ENCODE measurements at regions not wholly inside any gene's neighbourhood (a gene's known extent, or its start where the extent isn't known, plus 50 kb on each side); places are given as distances from the start of the nearest gene placed in this dataset.

- Mint-ChIP-seq H3K4me3 (no peak overlapping the region), H3K27me3 (no peaks in the 10 kb centered on the region), H3K27ac (no peak overlapping the region), H3K36me3 (no peaks in the 10 kb centered on the region), H3K4me1 (ENCODE audit: unreplicated experiment) (no peaks in the 10 kb centered on the region), H3K9me3 (peaks cover under 1% of the 10 kb centered on the region)
- no peak for DNase-seq (ENCODE audit: extremely low spot score, unreplicated experiment)
- TF ChIP-seq, protein P1, sequence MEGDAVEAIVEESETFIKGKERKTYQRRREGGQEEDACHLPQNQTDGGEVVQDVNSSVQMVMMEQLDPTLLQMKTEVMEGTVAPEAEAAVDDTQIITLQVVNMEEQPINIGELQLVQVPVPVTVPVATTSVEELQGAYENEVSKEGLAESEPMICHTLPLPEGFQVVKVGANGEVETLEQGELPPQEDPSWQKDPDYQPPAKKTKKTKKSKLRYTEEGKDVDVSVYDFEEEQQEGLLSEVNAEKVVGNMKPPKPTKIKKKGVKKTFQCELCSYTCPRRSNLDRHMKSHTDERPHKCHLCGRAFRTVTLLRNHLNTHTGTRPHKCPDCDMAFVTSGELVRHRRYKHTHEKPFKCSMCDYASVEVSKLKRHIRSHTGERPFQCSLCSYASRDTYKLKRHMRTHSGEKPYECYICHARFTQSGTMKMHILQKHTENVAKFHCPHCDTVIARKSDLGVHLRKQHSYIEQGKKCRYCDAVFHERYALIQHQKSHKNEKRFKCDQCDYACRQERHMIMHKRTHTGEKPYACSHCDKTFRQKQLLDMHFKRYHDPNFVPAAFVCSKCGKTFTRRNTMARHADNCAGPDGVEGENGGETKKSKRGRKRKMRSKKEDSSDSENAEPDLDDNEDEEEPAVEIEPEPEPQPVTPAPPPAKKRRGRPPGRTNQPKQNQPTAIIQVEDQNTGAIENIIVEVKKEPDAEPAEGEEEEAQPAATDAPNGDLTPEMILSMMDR (conservative IDR thresholded peaks at IDR 0.05): no peak
Measured at GRCh38 chr1:177488722-177489121, 318.0 kb downstream of the BRINP2 start.

DNA sequence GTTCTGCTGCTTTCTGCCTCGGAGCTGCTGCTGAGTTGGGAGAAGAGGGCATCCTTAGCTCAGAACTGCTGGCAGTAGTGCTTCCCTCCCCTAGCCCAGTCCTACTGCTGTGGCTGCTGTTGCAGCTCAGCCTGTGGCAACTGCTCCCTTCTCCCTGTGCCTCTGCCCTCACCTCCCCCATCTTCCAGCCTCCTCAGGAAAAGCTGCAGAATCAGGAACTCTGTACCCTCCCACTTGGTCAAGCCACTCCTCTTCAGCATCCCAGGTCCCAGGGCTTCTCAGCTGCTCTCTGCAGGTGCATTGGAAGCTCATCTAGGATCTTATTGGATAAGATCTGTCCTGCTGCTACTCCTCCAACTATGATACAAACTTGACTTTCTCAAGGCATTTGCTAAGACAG is 316.7 kb downstream of the BRINP2 start:
- no peak overlapping the region for H3K4me3 Mint-ChIP-seq
- no peaks in the 10 kb centered on the region for H3K36me3 Mint-ChIP-seq
- H3K9me3 Mint-ChIP-seq: peaks cover 4% of the 10 kb centered on the region
- no peak for DNase-seq (ENCODE audit: extremely low spot score, unreplicated experiment)
- no peak overlapping the region for H3K27ac Mint-ChIP-seq
- TF ChIP-seq, protein P1 (conservative IDR thresholded peaks at IDR 0.05): no peak
- no peaks in the 10 kb centered on the region for H3K27me3 Mint-ChIP-seq
- no peaks in the 10 kb centered on the region for H3K4me1 Mint-ChIP-seq (ENCODE audit: unreplicated experiment)

DNA sequence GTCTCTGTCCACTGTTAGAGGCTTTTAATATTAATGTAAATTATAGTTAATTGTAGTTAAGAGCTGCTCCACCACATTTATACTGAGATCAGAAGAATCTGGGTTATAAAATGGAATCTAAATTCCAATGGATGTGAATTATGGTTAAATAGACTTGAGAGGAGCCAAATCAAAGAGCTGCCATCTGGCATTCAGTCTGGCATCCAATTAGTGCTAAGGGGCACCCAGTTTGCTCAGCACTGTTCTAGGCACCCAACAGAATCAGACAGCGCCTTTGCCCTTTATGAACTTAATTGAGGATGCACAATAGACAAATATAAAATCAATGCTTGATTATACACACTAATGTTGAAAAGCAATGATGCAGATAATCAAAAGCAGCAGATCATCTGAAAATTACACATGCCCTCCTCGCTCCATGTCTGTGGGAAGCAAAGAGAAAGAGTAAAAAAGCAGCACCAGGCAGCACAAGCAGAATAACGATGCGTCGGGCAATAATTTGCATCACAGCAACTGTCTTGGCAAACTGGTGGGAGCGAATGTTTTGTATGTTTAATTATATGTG is 310.1 kb downstream of the BRINP2 start:
- Mint-ChIP-seq H3K27me3 (peaks cover 11% of the 10 kb centered on the region), H3K9me3 (peaks cover 4% of the 10 kb centered on the region), H3K4me3 (no peak overlapping the region), H3K36me3 (no peaks in the 10 kb centered on the region), H3K27ac (no peak overlapping the region), H3K4me1 (ENCODE audit: unreplicated experiment) (no peaks in the 10 kb centered on the region)
- no peak for DNase-seq (ENCODE audit: extremely low spot score, unreplicated experiment)
- TF ChIP-seq, protein P1 (conservative IDR thresholded peaks at IDR 0.05): no peak

DNA sequence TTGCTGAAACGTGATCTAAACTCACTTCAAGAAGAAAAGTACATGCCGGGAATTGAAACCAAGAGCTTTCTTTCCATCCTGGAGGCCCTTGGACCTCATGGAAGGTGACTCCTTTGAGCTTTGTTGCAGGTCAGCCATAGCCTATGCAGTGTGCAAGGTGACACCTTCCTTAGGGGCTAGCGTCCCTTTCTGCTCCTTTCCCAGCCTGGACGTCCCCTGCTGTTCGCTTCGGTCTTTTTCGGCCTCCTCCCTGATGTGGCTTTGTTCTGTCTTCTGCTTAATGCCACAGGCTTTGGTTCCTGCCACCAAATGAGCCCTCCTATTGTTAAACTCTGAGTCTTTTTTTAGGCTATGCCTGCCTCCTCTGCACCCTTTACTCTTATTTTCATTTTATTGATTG is 308.8 kb downstream of the BRINP2 start:
- Mint-ChIP-seq H3K27me3 (peaks cover 11% of the 10 kb centered on the region), H3K4me3 (no peak overlapping the region)

GRCh38 chr1:177476676-177477075 is 305.9 kb downstream of the BRINP2 start:
- no peak for DNase-seq (ENCODE audit: extremely low spot score, unreplicated experiment)
- no peak overlapping the region for H3K4me3 Mint-ChIP-seq
- H3K9me3 Mint-ChIP-seq: peaks cover 4% of the 10 kb centered on the region
- TF ChIP-seq, protein P1 (conservative IDR thresholded peaks at IDR 0.05): no peak
- no peaks in the 10 kb centered on the region for H3K36me3 Mint-ChIP-seq
- H3K27me3 Mint-ChIP-seq: peaks cover 11% of the 10 kb centered on the region
- H3K27ac Mint-ChIP-seq: no peak overlapping the region
- H3K4me1 Mint-ChIP-seq (ENCODE audit: unreplicated experiment): no peaks in the 10 kb centered on the region

More for the DNA sequence above, 308.8 kb downstream of the BRINP2 start:
- DNase-seq (ENCODE audit: extremely low spot score, unreplicated experiment): no peak
- TF ChIP-seq, protein P1 (conservative IDR thresholded peaks at IDR 0.05): no peak
- Mint-ChIP-seq H3K36me3 (no peaks in the 10 kb centered on the region), H3K9me3 (peaks cover 4% of the 10 kb centered on the region), H3K27ac (no peak overlapping the region), H3K4me1 (ENCODE audit: unreplicated experiment) (no peaks in the 10 kb centered on the region)

GRCh38 chr1:177472567-177472966 is 301.8 kb downstream of the BRINP2 start:
- no peaks in the 10 kb centered on the region for H3K4me1 Mint-ChIP-seq (ENCODE audit: unreplicated experiment)
- no peak overlapping the region for H3K27ac Mint-ChIP-seq
- DNase-seq (ENCODE audit: extremely low spot score, unreplicated experiment): no peak
- peaks cover 2% of the 10 kb centered on the region for H3K27me3 Mint-ChIP-seq
- H3K4me3 Mint-ChIP-seq: no peak overlapping the region
- peaks cover 11% of the 10 kb centered on the region for H3K9me3 Mint-ChIP-seq
- H3K36me3 Mint-ChIP-seq: no peaks in the 10 kb centered on the region
- TF ChIP-seq, protein P1 (conservative IDR thresholded peaks at IDR 0.05): no peak
